ENCODE measurements at regions not wholly inside any gene's neighbourhood (a gene's known extent, or its start where the extent isn't known, plus 50 kb on each side); places are given as distances from the start of the nearest gene placed in this dataset.

DNA sequence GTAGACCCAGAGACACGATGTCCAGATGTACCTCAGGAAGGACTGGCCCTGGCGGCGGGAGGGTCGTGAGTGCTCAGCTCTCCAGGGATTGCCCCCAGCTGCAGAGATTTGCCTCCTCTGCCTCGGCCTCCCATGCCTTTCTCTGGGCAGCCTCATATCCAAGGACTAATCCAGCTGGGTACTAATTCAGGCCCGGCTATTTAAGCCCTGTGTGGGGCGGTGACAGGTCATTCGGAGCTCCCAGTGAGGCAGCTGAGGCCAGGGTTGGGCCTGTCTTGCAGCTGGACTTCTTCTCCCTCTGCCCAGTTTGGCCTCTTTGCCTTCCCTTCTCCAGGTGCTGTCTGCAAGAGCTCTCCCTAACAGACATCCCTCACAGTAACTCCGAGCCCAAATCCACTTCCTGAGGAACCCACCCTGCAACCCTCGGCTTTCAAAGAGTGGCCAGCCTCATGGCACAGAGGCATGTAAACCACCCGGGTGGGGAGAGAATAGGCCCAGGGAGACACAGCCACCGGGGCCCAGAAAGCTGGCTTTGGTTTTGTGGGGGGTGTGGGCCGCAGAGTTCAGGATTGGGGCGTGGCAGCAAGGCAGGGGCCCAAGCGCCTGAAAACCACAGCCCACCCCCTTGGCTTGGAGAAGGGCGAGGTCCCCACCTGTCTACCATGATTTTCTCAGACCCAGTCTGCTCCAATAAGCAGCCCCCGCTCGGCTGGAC, 85.8 kb downstream of the PPCDC start:
- no peaks in the 10 kb centered on the region for H4K20me1 ChIP-seq (ENCODE audit: insufficient read depth)
- peak overlapping the region; percentile 43; the same call in 1 of the 2 replicates for H3K27ac ChIP-seq
- TF ChIP-seq, protein P1, sequence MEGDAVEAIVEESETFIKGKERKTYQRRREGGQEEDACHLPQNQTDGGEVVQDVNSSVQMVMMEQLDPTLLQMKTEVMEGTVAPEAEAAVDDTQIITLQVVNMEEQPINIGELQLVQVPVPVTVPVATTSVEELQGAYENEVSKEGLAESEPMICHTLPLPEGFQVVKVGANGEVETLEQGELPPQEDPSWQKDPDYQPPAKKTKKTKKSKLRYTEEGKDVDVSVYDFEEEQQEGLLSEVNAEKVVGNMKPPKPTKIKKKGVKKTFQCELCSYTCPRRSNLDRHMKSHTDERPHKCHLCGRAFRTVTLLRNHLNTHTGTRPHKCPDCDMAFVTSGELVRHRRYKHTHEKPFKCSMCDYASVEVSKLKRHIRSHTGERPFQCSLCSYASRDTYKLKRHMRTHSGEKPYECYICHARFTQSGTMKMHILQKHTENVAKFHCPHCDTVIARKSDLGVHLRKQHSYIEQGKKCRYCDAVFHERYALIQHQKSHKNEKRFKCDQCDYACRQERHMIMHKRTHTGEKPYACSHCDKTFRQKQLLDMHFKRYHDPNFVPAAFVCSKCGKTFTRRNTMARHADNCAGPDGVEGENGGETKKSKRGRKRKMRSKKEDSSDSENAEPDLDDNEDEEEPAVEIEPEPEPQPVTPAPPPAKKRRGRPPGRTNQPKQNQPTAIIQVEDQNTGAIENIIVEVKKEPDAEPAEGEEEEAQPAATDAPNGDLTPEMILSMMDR (conservative IDR thresholded peaks at IDR 0.05; ENCODE audit: low read depth, low read length): no peak
- H3K9ac ChIP-seq: no peak overlapping the region
- H3K27me3 ChIP-seq (ENCODE audit: insufficient read depth, low read depth): no peaks in the 10 kb centered on the region
- H3K79me2 ChIP-seq (ENCODE audit: insufficient read depth, low read depth): no peaks in the 10 kb centered on the region
- no peak overlapping the region for H3K4me3 ChIP-seq (IDR thresholded peaks at IDR 0.05; ENCODE audit: insufficient read depth, low read depth, low read length)
- no peaks in the 10 kb centered on the region for H3K36me3 ChIP-seq (ENCODE audit: insufficient read depth)
- peak overlapping the region; percentile 45; the same call in 1 of the 2 replicates for H2AFZ ChIP-seq (ENCODE audit: low read depth)
- H3K4me2 ChIP-seq: peak overlapping the region; percentile 72
- peaks cover 67% of the 10 kb centered on the region for H3K4me1 ChIP-seq (ENCODE audit: low read depth, poor library complexity, severe bottlenecking)

DNA sequence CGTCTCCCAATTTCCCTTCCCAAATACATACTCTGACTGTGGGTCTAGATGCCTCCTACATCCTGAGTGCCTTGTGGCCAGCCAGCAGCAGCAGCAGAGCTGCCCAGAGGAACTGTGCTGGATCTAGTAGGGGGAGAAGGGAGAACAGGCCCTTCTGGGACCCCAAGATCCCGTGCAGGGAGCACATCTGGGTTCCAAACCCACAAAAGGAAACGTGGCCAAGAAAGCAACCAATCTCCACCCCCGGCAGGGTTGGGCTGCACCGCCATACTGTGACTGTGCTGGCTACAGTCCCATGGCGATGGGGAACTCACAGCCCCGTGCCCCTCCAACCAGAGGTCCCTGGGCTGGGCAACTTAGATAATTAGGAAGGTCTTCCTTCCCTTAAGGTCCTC, 86.3 kb downstream of the PPCDC start:
- H3K4me1 ChIP-seq (ENCODE audit: low read depth, poor library complexity, severe bottlenecking): peaks cover 66% of the 10 kb centered on the region
- H3K36me3 ChIP-seq (ENCODE audit: insufficient read depth): no peaks in the 10 kb centered on the region
- H3K4me2 ChIP-seq: peak overlapping the region; percentile 72; the same call in 1 of the 2 replicates
- TF ChIP-seq, protein P1 (conservative IDR thresholded peaks at IDR 0.05; ENCODE audit: low read depth, low read length): no peak
- H3K27me3 ChIP-seq (ENCODE audit: insufficient read depth, low read depth): no peaks in the 10 kb centered on the region
- no peak overlapping the region for H3K9ac ChIP-seq
- H3K4me3 ChIP-seq (IDR thresholded peaks at IDR 0.05; ENCODE audit: insufficient read depth, low read depth, low read length): no peak overlapping the region
- H2AFZ ChIP-seq (ENCODE audit: low read depth): no peak overlapping the region
- no peak overlapping the region for H3K27ac ChIP-seq
- H3K79me2 ChIP-seq (ENCODE audit: insufficient read depth, low read depth): no peaks in the 10 kb centered on the region
- no peaks in the 10 kb centered on the region for H4K20me1 ChIP-seq (ENCODE audit: insufficient read depth)

DNA sequence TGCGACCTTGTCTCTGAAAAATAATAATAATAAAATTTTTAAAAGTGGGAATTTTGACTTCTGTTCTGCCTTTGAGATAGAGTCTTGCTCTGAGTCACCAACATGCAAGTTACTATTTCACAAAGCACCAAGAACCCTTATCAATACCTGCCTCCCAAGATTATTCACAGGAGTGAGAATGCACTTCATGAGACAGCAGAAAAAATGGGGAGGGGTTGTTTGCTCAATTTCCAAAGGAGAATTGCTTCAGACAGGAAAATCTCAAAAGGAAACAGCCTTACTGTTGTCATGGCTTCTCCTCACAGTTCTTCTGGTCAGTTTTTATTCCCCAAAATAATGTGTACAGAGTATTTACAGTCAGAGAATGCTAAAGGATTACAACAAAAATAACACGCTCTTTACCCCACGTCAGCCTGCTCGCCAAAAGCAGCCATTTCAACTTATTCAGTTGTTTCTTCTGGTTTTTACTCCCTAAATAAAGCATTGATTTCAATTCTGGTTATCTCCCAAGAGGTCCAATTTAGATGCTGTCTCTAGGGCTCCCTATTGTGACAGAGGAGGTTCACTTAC, 89.0 kb downstream of the PPCDC start:
- no peaks in the 10 kb centered on the region for H3K27me3 ChIP-seq (ENCODE audit: insufficient read depth, low read depth)
- TF ChIP-seq, protein P1 (conservative IDR thresholded peaks at IDR 0.05; ENCODE audit: low read depth, low read length): no peak
- H3K79me2 ChIP-seq (ENCODE audit: insufficient read depth, low read depth): no peaks in the 10 kb centered on the region
- H3K4me2 ChIP-seq: no peak overlapping the region; the same call in 1 of the 2 replicates
- H3K4me3 ChIP-seq (IDR thresholded peaks at IDR 0.05; ENCODE audit: insufficient read depth, low read depth, low read length): no peak overlapping the region
- H3K9ac ChIP-seq: no peak overlapping the region
- no peak overlapping the region for H3K27ac ChIP-seq
- no peaks in the 10 kb centered on the region for H4K20me1 ChIP-seq (ENCODE audit: insufficient read depth)
- H2AFZ ChIP-seq (ENCODE audit: low read depth): no peak overlapping the region
- no peaks in the 10 kb centered on the region for H3K36me3 ChIP-seq (ENCODE audit: insufficient read depth)
- H3K4me1 ChIP-seq (ENCODE audit: low read depth, poor library complexity, severe bottlenecking): peaks cover 51% of the 10 kb centered on the region

DNA sequence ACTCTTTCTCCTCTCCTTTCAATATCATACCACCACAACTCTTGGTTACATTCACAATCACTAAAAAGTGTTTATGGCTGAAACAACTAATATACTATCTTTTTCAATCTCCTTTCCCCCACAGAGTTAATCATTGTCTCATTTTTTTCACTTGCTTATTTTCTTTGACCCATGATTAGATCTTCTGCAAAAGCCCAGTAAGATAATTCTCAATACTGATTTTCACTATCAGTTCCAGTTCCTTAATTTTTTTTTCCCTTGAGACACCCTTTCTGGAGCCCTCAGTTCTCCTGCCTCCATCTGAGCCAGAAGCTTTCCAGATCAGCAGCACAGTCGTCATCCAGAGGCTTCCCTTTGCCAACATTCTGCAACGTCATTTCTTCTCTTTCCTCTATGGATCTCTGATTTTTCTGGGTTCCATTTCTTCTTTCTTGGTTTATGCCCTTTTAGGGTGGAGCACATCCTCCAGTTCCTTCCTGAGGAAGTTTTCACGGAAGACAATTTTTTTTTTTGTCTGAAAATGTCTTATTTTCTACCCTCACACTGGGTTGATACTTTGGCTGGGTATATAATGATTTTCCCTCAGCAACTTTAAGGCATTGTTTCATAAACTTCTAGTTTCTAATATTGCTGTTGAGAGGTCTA, 88.7 kb upstream of the C15orf39 start:
- Histone ChIP-seq H3K27ac (no peak overlapping the region), H3K4me1 (ENCODE audit: low read depth, poor library complexity, severe bottlenecking) (peaks cover 45% of the 10 kb centered on the region), H3K4me3 (IDR thresholded peaks at IDR 0.05; ENCODE audit: insufficient read depth, low read depth, low read length) (no peak overlapping the region), H3K27me3 (ENCODE audit: insufficient read depth, low read depth) (no peaks in the 10 kb centered on the region), H3K79me2 (ENCODE audit: insufficient read depth, low read depth) (no peaks in the 10 kb centered on the region), H3K36me3 (ENCODE audit: insufficient read depth) (no peaks in the 10 kb centered on the region), H2AFZ (ENCODE audit: low read depth) (no peak overlapping the region), H4K20me1 (ENCODE audit: insufficient read depth) (no peaks in the 10 kb centered on the region), H3K9ac (no peak overlapping the region), H3K4me2 (no peak overlapping the region)
- TF ChIP-seq, protein P1 (conservative IDR thresholded peaks at IDR 0.05; ENCODE audit: low read depth, low read length): no peak

Measured in KMS-11 (cell line).